HG03139 (cell line): ENCODE measurements at regions not wholly inside any gene's neighbourhood (a gene's known extent, or its start where the extent isn't known, plus 50 kb on each side); places are given as distances from the start of the nearest gene placed in this dataset.

Experiments
- ATAC-seq: cut with Tn5 transposase; IDR thresholded peaks from one replicate; pipeline ENCODE4 v1.9.1; 2021; ENCODE audit not compliant: unreplicated experiment

- no peak for ATAC-seq
Observed at GRCh38 chr1:94599095-94599813, 57.7 kb upstream of the F3 start.

GRCh38 chr1:94597701-94598100, 56.1 kb upstream of the F3 start:
- ATAC-seq: no peak

- ATAC-seq: no peak
Observed at GRCh38 chr1:94596260-94596659, 54.7 kb upstream of the F3 start.

GRCh38 chr1:94595658-94596057, 54.1 kb upstream of the F3 start:
- no peak for ATAC-seq

GRCh38 chr1:94593611-94594010, 52.1 kb upstream of the F3 start:
- no peak for ATAC-seq

- ATAC-seq: no peak
Observed at GRCh38 chr1:94592571-94592920, 51.0 kb upstream of the F3 start.

GRCh38 chr1:94591823-94592570, 50.4 kb upstream of the F3 start:
- ATAC-seq: no peak
